ENCODE measurements at regions not wholly inside any gene's neighbourhood (a gene's known extent, or its start where the extent isn't known, plus 50 kb on each side); places are given as distances from the start of the nearest gene placed in this dataset.

DNA sequence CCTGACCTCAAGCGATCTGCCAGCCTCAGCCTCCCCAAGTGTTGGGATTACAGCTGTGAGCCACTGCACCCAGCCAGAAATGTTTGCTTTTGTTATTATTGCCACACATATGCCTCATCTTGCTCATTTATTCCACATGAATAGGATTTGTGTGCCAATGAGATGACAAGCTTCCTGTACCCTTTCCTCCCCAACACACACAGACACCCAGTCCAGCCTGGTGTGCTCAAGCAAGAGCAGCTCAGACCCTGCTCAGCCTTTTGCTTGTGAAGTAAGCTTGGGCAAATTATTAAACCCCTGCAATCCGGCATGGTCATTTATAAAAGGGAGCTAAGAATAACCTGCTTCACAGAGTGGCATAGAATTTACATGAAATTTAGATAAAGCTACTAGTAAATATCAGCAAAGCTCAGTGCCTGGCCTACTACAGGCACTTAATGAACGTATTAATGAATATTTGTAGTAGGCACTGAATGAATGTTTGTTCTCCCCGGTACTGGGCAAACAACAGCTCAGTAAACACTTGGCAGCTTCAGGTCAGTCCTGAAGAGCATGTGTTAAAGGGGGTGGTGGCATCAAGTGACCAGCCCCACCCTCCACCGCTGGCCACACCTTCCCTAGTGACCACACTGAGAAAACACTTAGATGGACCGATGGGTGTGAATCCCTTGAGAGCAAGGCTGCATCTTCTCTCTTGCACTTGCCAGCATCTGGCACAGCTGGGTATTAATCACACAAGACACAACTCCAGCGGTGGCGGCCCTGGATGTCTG lies 280.2 kb downstream of the SRBD1 start:
- intact Hi-C loops (cut with DNase I) = no loop called here
- ATAC-seq (peak; percentile 64), DNase-seq (peak; percentile 22 to 63 (median 30))

DNA sequence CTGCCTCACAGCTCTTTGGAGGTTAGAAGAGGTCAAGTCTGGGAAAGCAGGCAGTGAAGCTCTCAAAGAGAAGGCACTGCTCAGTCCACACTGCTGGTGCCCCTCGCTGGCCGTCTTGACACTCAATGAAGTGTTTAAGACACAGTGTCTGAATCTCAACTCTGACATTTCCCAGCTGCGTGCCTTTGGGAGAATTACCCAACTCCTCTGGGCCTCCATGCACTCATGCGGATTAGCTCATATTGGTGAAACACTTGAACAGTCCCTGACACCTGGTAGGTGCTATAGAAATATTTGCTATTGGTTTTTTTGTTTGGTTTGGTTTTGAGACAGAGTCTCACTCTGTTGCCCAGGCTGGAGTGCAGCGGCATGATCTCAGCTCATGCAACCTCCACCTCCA lies 281.0 kb downstream of the SRBD1 start:
- no peaks in the 10 kb centered on the region for H3K9me3 ChIP-seq
- TF ChIP-seq, protein P1, sequence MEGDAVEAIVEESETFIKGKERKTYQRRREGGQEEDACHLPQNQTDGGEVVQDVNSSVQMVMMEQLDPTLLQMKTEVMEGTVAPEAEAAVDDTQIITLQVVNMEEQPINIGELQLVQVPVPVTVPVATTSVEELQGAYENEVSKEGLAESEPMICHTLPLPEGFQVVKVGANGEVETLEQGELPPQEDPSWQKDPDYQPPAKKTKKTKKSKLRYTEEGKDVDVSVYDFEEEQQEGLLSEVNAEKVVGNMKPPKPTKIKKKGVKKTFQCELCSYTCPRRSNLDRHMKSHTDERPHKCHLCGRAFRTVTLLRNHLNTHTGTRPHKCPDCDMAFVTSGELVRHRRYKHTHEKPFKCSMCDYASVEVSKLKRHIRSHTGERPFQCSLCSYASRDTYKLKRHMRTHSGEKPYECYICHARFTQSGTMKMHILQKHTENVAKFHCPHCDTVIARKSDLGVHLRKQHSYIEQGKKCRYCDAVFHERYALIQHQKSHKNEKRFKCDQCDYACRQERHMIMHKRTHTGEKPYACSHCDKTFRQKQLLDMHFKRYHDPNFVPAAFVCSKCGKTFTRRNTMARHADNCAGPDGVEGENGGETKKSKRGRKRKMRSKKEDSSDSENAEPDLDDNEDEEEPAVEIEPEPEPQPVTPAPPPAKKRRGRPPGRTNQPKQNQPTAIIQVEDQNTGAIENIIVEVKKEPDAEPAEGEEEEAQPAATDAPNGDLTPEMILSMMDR (IDR thresholded peaks at IDR 0.05) = no peak
- no peak for TF ChIP-seq POLR2A (IDR thresholded peaks at IDR 0.05)
- H3K27ac ChIP-seq = no peak overlapping the region
- intact Hi-C loops (cut with DNase I) = no loop called here
- WGBS, 2 donors = 91 to 94% methylated on average over 5 of the region's 5 CpGs
- H3K4me3 ChIP-seq = no peak overlapping the region
- DNase-seq (no peak), ATAC-seq (no peak)
- no peaks in the 10 kb centered on the region for H3K27me3 ChIP-seq
- H3K36me3 ChIP-seq (replicated peaks in 1 of 2; ENCODE audit: insufficient read depth in 1 of 2, low read depth in 2 of 2) = no peaks in the 10 kb centered on the region
- peaks cover 27% of the 10 kb centered on the region for H3K4me1 ChIP-seq

More for the DNA sequence above, 280.2 kb downstream of the SRBD1 start:
- peaks cover 27% of the 10 kb centered on the region for H3K4me1 ChIP-seq
- 24 to 31% methylated on average over 7 to 8 of the region's 8 CpGs for WGBS, 2 donors
- TF ChIP-seq, protein P1 (IDR thresholded peaks at IDR 0.05) = no peak
- no peak for TF ChIP-seq POLR2A (IDR thresholded peaks at IDR 0.05)
- H3K36me3 ChIP-seq (replicated peaks in 1 of 2; ENCODE audit: insufficient read depth in 1 of 2, low read depth in 2 of 2) = no peaks in the 10 kb centered on the region
- H3K4me3 ChIP-seq = no peak overlapping the region
- H3K9me3 ChIP-seq = no peaks in the 10 kb centered on the region
- peak overlapping the region in 1 of 4 donors; percentile 18 for H3K27ac ChIP-seq
- H3K27me3 ChIP-seq = no peaks in the 10 kb centered on the region

DNA sequence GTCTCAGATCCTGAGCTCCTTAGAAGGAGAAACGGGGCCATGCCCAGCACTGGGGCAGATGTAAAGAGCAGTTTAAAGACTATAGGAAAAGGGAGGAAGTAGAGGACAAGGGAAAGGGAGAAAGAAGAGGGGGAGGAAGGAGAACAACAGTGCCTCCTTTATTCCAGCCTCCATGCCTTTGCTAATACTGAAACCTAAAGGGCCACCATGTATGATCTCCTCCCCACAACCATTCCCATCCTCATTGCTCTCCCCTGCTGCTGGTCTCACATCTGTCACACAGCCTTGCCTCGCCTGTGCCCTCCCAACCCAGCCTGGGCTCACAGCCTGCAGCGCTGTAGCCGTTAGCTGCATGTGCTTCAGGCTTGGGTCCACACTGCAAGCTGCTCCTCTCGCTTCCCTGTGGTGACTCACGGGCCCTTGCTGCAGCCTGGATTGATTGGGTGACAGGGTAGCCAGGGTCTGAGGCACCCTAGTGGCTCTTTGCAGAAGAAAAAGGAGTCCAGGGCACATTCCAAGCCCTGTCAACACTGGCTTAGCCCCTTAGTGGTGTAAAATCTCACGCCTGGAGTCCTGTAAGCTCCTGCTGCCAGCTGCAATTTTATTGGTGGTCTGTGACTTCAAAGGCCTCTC lies 281.9 kb downstream of the SRBD1 start:
- ATAC-seq = no peak
- peak in 2 of 4 donors; percentile 17 to 18 for DNase-seq
- intact Hi-C loops (cut with DNase I) = no loop called here
- WGBS, 2 donors = 91 to 93% methylated on average over 7 of the region's 7 CpGs
- Histone ChIP-seq H3K27me3 (no peaks in the 10 kb centered on the region), H3K27ac (no peak overlapping the region), H3K36me3 (replicated peaks in 1 of 2; ENCODE audit: insufficient read depth in 1 of 2, low read depth in 2 of 2) (no peaks in the 10 kb centered on the region), H3K4me1 (peaks cover 27% of the 10 kb centered on the region), H3K4me3 (no peak overlapping the region), H3K9me3 (no peaks in the 10 kb centered on the region)
- TF ChIP-seq, protein P1 (IDR thresholded peaks at IDR 0.05) = no peak
- TF ChIP-seq POLR2A (IDR thresholded peaks at IDR 0.05) = no peak

DNA sequence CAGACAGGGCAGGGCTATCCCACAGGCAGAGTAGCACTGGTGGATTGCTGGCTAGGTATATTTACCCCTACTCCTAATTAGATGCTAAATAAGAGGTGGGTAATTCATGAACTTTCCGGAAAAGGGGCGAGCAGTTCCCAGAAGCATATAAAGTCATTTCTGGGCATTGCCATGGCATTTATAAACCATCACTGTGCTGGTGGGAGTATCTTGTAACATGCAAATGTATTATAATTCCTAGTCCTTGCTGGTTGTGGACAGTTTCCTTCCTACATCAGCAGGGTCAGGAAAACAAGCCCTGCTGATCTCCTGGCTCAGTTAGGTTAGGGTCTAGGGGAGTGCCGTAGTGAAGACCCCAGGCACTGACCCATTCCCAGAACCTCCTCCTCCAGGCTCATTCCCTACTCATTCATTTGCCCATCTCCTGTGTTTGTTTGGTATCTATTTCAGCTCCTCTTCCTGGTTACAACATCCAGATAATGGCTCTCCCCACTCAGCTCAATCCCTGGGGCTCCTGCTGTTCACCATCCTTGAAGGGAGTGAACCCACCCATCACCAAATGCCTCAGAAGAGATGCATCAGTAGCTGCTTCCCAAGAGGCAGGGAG lies 282.7 kb downstream of the SRBD1 start:
- Histone ChIP-seq H3K9me3 (no peaks in the 10 kb centered on the region), H3K4me1 (peaks cover 27% of the 10 kb centered on the region), H3K27me3 (no peaks in the 10 kb centered on the region), H3K4me3 (no peak overlapping the region), H3K27ac (no peak overlapping the region), H3K36me3 (replicated peaks in 1 of 2; ENCODE audit: insufficient read depth in 1 of 2, low read depth in 2 of 2) (no peaks in the 10 kb centered on the region)
- ATAC-seq (no peak), DNase-seq (no peak)
- TF ChIP-seq POLR2A (IDR thresholded peaks at IDR 0.05) = no peak
- intact Hi-C loops (cut with DNase I) = no loop called here
- WGBS, 2 donors = 74 to 86% methylated on average over 3 of the region's 3 CpGs

DNA sequence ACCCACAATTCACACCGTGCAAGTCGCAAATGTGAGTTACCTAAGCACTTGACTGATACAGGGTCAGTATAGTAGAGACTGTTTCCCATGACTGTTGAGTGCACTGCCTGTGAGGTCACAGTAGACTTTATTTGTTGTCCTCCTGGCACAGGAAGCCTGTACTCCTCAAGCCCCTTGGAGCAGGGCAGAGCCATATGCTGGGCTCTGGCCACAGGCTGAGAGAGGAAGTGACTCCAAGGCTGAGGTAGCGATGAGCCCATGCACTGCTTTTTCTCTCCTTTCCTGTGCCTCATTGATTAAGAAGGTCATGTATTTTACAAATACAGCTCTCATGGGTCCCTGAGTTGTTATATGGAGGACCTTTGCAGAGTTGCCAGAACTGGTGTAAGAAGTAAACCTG lies 287.7 kb downstream of the SRBD1 start:
- 90 to 97% methylated on average over 3 of the region's 3 CpGs for WGBS, 2 donors
- no peak overlapping the region for H3K27ac ChIP-seq
- no peaks in the 10 kb centered on the region for H3K36me3 ChIP-seq (replicated peaks in 1 of 2; ENCODE audit: insufficient read depth in 1 of 2, low read depth in 2 of 2)
- H3K27me3 ChIP-seq = no peaks in the 10 kb centered on the region
- no peaks in the 10 kb centered on the region for H3K9me3 ChIP-seq
- DNase-seq = no peak
- H3K4me1 ChIP-seq = no peaks in the 10 kb centered on the region
- intact Hi-C loops (cut with DNase I) = no loop called here
- H3K4me3 ChIP-seq = no peak overlapping the region
- ATAC-seq = no peak
- TF ChIP-seq, protein P1 (IDR thresholded peaks at IDR 0.05) = no peak
- no peak for TF ChIP-seq POLR2A (IDR thresholded peaks at IDR 0.05)

Measured in body of pancreas (tissue), 4 donors.